IMR-90 (cell line): ENCODE measurements at regions not wholly inside any gene's neighbourhood (a gene's known extent, or its start where the extent isn't known, plus 50 kb on each side); places are given as distances from the start of the nearest gene placed in this dataset.

ENCODE experiments used
- ATAC-seq: fragments of 200-7000 bp; cut with Tn5 transposase; 2 replicates; pipeline ENCODE4 v1.9.1; 2020; ENCODE audit warnings: low read depth, mild to moderate bottlenecking, moderate library complexity
- BruUV-seq: library from RNA; stranded (reverse); fragments of 400-500 nt; replicated peaks from 2 replicates; lab custom pipeline; 2021; lab: Mats Ljungman, UMichigan
- CTCF ChIA-PET: fragments of 300-600 bp; formaldehyde crosslinking; extraction: SDS; loops from one replicate; lab custom pipeline; 2021; ENCODE audit warnings: antibody characterized with exemption; lab: Yijun Ruan, JAX
- POLR2A ChIA-PET: fragments of 300-600 bp; sonication (Branson Sonifier 250); formaldehyde crosslinking; loops from one replicate; lab custom pipeline; 2022; ENCODE audit warnings: antibody characterized with exemption; ENCODE audit not compliant: unreplicated experiment; lab: Charles Lee
- DNase-seq: peaks from one replicate; pipeline ENCODE4 v3.0.0; 2013
- H2AFZ ChIP-seq: replicated peaks from 2 replicates; pipeline ENCODE3; 2013; ENCODE audit warnings: low read length, mild to moderate bottlenecking; ENCODE audit not compliant: poor library complexity
- H2AK5ac ChIP-seq: 2 replicates; pipeline ENCODE4 v1.6.1; 2013; ENCODE audit warnings: low read depth, low read length, inconsistent platforms
- H2AK9ac ChIP-seq: replicated peaks from 2 replicates; pipeline ENCODE3; 2013; ENCODE audit warnings: mild to moderate bottlenecking, low read depth, low read length, moderate library complexity; ENCODE audit not compliant: poor library complexity
- H2BK120ac ChIP-seq: 2 replicates; pipeline ENCODE4 v1.6.1; 2013; ENCODE audit warnings: low read depth, low read length, inconsistent platforms
- H2BK15ac ChIP-seq: 3 replicates; pipeline ENCODE4 v1.6.1; 2013; ENCODE audit warnings: low read depth, low read length, inconsistent platforms
- H2BK20ac ChIP-seq: 2 replicates; pipeline ENCODE4 v1.6.1; 2013; ENCODE audit warnings: low read depth, mild to moderate bottlenecking, inconsistent platforms, low read length, moderate library complexity
- H2BK5ac ChIP-seq: 2 replicates; pipeline ENCODE4 v1.6.1; 2013; ENCODE audit warnings: mild to moderate bottlenecking, low read depth, low read length, inconsistent platforms; ENCODE audit not compliant: poor library complexity, severe bottlenecking
- H3K14ac ChIP-seq: replicated peaks from 2 replicates; pipeline ENCODE4 v1.6.1; 2013; ENCODE audit warnings: low read depth, low read length, inconsistent platforms
- H3K18ac ChIP-seq: 2 replicates; pipeline ENCODE4 v1.6.1; 2013; ENCODE audit warnings: low read depth, low read length, control low read depth
- H3K23ac ChIP-seq: 2 replicates; pipeline ENCODE4 v1.6.1; 2013; ENCODE audit warnings: low read depth, low read length, inconsistent platforms
- H3K27ac ChIP-seq: 2 replicates; pipeline ENCODE4 v1.5.1; 2013; ENCODE audit warnings: mild to moderate bottlenecking, control low read depth, low read length; ENCODE audit not compliant: insufficient read depth
- H3K27me3 ChIP-seq: 2 replicates; pipeline ENCODE4 v1.6.1; 2013; ENCODE audit warnings: low read length; ENCODE audit not compliant: control insufficient read depth, insufficient read depth
- H3K36me3 ChIP-seq: 2 replicates; pipeline ENCODE4 v1.6.1; 2013; ENCODE audit warnings: low read length, mixed read lengths; ENCODE audit not compliant: control insufficient read depth, insufficient read depth
- H3K4ac ChIP-seq: 2 replicates; pipeline ENCODE4 v1.6.1; 2013; ENCODE audit warnings: low read depth, low read length, inconsistent platforms
- H3K4me1 ChIP-seq: 2 replicates; pipeline ENCODE4 v1.6.1; 2013; ENCODE audit warnings: low read length, mixed read lengths; ENCODE audit not compliant: control insufficient read depth, insufficient read depth
- H3K4me2 ChIP-seq: 2 replicates; pipeline ENCODE4 v1.6.1; 2013; ENCODE audit warnings: low read depth, mild to moderate bottlenecking, control low read depth, low read length, moderate library complexity
- H3K4me3 ChIP-seq: 2 replicates; pipeline ENCODE4 v1.5.1; 2013; ENCODE audit warnings: low read depth, mild to moderate bottlenecking, control low read depth, low read length, moderate library complexity; ENCODE audit not compliant: insufficient read depth
- H3K56ac ChIP-seq: 2 replicates; pipeline ENCODE4 v1.6.1; 2013; ENCODE audit warnings: low read length, inconsistent platforms; ENCODE audit not compliant: insufficient read depth; ENCODE audit errors: extremely low read depth
- H3K79me1 ChIP-seq, 2 experiments: 2 replicates each; pipeline ENCODE4 v1.6.1; 2013; ENCODE audit warnings: low read length in 2 of 2, inconsistent platforms in 1 of 2, low read depth in 1 of 2
- H3K9ac ChIP-seq: 2 replicates; pipeline ENCODE4 v1.6.1; 2013; ENCODE audit warnings: low read depth, low read length, control low read depth
- H3K9me1 ChIP-seq: 2 replicates; pipeline ENCODE4 v1.6.1; 2013; ENCODE audit warnings: low read length, inconsistent platforms; ENCODE audit not compliant: insufficient read depth
- H3K9me3 ChIP-seq: 2 replicates; pipeline ENCODE4 v1.6.1; 2013; ENCODE audit warnings: low read length; ENCODE audit not compliant: control insufficient read depth, insufficient read depth
- H4K20me1 ChIP-seq: 2 replicates; pipeline ENCODE4 v1.6.1; 2013; ENCODE audit warnings: low read length, inconsistent platforms; ENCODE audit not compliant: insufficient read depth
- H4K5ac ChIP-seq: 2 replicates; pipeline ENCODE4 v1.6.1; 2013; ENCODE audit warnings: mild to moderate bottlenecking, low read depth, low read length, control low read depth
- H4K8ac ChIP-seq, 2 experiments: 2 replicates each; pipeline ENCODE4 v1.6.1; 2013; ENCODE audit warnings: low read depth in 2 of 2, low read length in 2 of 2, control low read depth in 1 of 2, inconsistent platforms in 1 of 2
- H4K91ac ChIP-seq: 2 replicates; pipeline ENCODE4 v1.6.1; 2013; ENCODE audit warnings: low read depth, low read length, inconsistent platforms; ENCODE audit not compliant: insufficient read depth
- BHLHE40 ChIP-seq: fragments of 150-350 bp; IDR thresholded peaks from 2 replicates; pipeline ENCODE4 v1.6.1; 2016; ENCODE audit warnings: mild to moderate bottlenecking, low read depth, low read length
- CEBPB ChIP-seq: IDR thresholded peaks from 2 replicates; pipeline ENCODE4 v1.6.1; 2012; ENCODE audit warnings: low read depth, low read length, improper control_type of control experiment
- CHD1 ChIP-seq: IDR thresholded peaks from 2 replicates; pipeline ENCODE4 v1.6.1; 2012; ENCODE audit warnings: low read depth, low read length, improper control_type of control experiment
- CTCF ChIP-seq: conservative IDR thresholded peaks from 2 replicates; pipeline ENCODE4 v1.5.1; 2012; ENCODE audit warnings: mild to moderate bottlenecking, low read depth, low read length, improper control_type of control experiment
- ELK1 ChIP-seq: fragments of 150-350 bp; IDR thresholded peaks from 2 replicates; pipeline ENCODE4 v1.6.1; 2016; ENCODE audit warnings: low read depth, mild to moderate bottlenecking, low read length, moderate library complexity, borderline replicate concordance
- FOS ChIP-seq: fragments of 150-350 bp; IDR thresholded peaks from 2 replicates; pipeline ENCODE4 v1.6.1; 2016; ENCODE audit warnings: low read depth, low read length
- MAFK ChIP-seq: IDR thresholded peaks from 2 replicates; pipeline ENCODE4 v1.6.1; 2012; ENCODE audit warnings: low read depth, low read length, improper control_type of control experiment
- MAZ ChIP-seq: IDR thresholded peaks from 2 replicates; pipeline ENCODE4 v1.6.1; 2012; ENCODE audit warnings: low read depth, mild to moderate bottlenecking, low read length, improper control_type of control experiment, moderate library complexity, borderline replicate concordance
- MXI1 ChIP-seq: IDR thresholded peaks from 2 replicates; pipeline ENCODE4 v1.6.1; 2012; ENCODE audit warnings: low read depth, mild to moderate bottlenecking, low read length, moderate library complexity, borderline replicate concordance
- NFE2L2 ChIP-seq: fragments of 150-350 bp; IDR thresholded peaks from 2 replicates; pipeline ENCODE4 v1.6.1; 2016; ENCODE audit warnings: low read depth, mild to moderate bottlenecking, low read length
- POLR2A ChIP-seq: IDR thresholded peaks from 2 replicates; pipeline ENCODE4 v1.6.1; 2012; ENCODE audit warnings: mild to moderate bottlenecking, low read depth, low read length
- RAD21 ChIP-seq: IDR thresholded peaks from 2 replicates; pipeline ENCODE4 v1.6.1; 2012; ENCODE audit warnings: low read length, improper control_type of control experiment
- RCOR1 ChIP-seq: IDR thresholded peaks from 2 replicates; pipeline ENCODE4 v1.6.1; 2012; ENCODE audit warnings: mild to moderate bottlenecking, low read length, improper control_type of control experiment; ENCODE audit not compliant: insufficient replicate concordance
- RFX5 ChIP-seq: IDR thresholded peaks from 2 replicates; pipeline ENCODE4 v1.8.0; 2012; ENCODE audit warnings: low read depth, mild to moderate bottlenecking, low read length, moderate library complexity
- SMC3 ChIP-seq: fragments of 150-350 bp; IDR thresholded peaks from 2 replicates; pipeline ENCODE4 v1.6.1; 2016; ENCODE audit warnings: low read depth, mild to moderate bottlenecking, antibody characterized with exemption, low read length, moderate library complexity
- USF2 ChIP-seq: fragments of 150-350 bp; IDR thresholded peaks from 2 replicates; pipeline ENCODE4 v1.6.1; 2017; ENCODE audit warnings: mild to moderate bottlenecking, antibody characterized with exemption, low read length, low read depth
- WGBS, 2 experiments: methylation state at CpG; one replicate each; pipeline versions ENCODE4 v1.1.5 to v1.1.7; 2013; ENCODE audit warnings: missing lambda C conversion rate in 2 of 2; ENCODE audit not compliant: insufficient read length in 1 of 2; ENCODE audit errors: extremely low coverage in 2 of 2; 5-methylcytosine and 5-hydroxymethylcytosine counted together
- dilution Hi-C: fragments of 300-500 bp; cut with HindIII; formaldehyde crosslinking; loops from one replicate; pipeline ENCODE4 v1.14.3; 2018; ENCODE audit warnings: low sequenced_read_pairs; ENCODE audit not compliant: unreplicated experiment
- in situ Hi-C: fragments of 300-500 bp; cut with MboI; formaldehyde crosslinking; loops from 3 replicates; pipeline ENCODE4 v1.14.3; 2019; ENCODE audit warnings: low sequenced_read_pairs, inconsistent platforms, mixed read lengths
- intact Hi-C: fragments of 100-400 bp; cut with micrococcal nuclease; formaldehyde crosslinking; loops from 2 replicates; pipeline ENCODE4 v1.10.0; 2022

DNA sequence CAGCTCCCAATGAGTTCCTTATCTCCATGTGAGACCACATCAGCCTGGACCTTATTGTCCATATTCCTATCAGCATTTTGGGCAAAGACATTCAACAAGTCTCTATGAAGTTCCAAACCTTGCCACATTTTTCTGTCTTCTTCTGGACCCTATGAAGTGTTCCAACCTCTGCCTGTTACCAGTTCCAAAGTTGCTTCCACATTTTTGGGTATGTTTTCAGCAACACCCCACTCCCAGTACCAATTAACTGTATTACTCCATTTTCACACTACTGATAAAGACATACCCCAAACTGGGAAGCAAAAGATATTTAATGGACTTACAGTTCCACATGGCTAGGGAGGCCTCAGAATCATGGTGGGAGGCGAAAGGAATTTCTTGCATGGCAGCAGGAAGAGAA is 548.5 kb downstream of the CHSY3 start:
- Histone ChIP-seq H3K9me1 (no peaks in the 10 kb centered on the region), H3K14ac (no peak overlapping the region), H2BK5ac (no peak overlapping the region), H3K4me1 (no peaks in the 10 kb centered on the region), H3K27ac (no peak overlapping the region), H3K9ac (no peak overlapping the region), H4K20me1 (no peaks in the 10 kb centered on the region), H3K27me3 (no peaks in the 10 kb centered on the region), H4K5ac (no peak overlapping the region), H3K9me3 (peaks cover 2% of the 10 kb centered on the region; the same call in 1 of the 2 replicates), H3K4me2 (no peak overlapping the region), H2BK120ac (no peak overlapping the region), H3K79me1 (no peaks in the 10 kb centered on the region), H2AFZ (no peak overlapping the region), H3K4ac (no peak overlapping the region), H3K4me3 (no peak overlapping the region), H3K18ac (no peak overlapping the region), H3K36me3 (no peaks in the 10 kb centered on the region), H2BK15ac (no peak overlapping the region), H2BK20ac (no peak overlapping the region), H3K56ac (no peak overlapping the region), H2AK9ac (no peak overlapping the region), H4K8ac (no peak overlapping the region), H2AK5ac (no peak overlapping the region), H4K91ac (no peak overlapping the region), H3K23ac (no peak overlapping the region)
- in situ Hi-C loops (no loop called here), dilution Hi-C loops (no loop called here), intact Hi-C loops (no loop called here)
- DNase-seq = no peak
- no TSS peak for BruUV-seq
- TF ChIP-seq SMC3 = no peak
- no peak for TF ChIP-seq RFX5
- TF ChIP-seq NFE2L2 = no peak
- TF ChIP-seq RAD21 = no peak
- no peak for TF ChIP-seq RCOR1
- no peak for TF ChIP-seq CTCF
- TF ChIP-seq MAFK = no peak
- no peak for TF ChIP-seq BHLHE40
- no peak for TF ChIP-seq MXI1
- TF ChIP-seq CHD1 = no peak
- no peak for TF ChIP-seq ELK1
- TF ChIP-seq CEBPB = no peak
- no peak for TF ChIP-seq MAZ
- TF ChIP-seq FOS = no peak
- no peak for TF ChIP-seq POLR2A
- TF ChIP-seq USF2 = no peak
- POLR2A ChIA-PET = no interaction called here
- CTCF ChIA-PET = no interaction called here
- no peak for ATAC-seq
- no CpG with 5 or more reads among the region's 1 CpG for WGBS, 2 experiments
